ENCODE measurements at regions not wholly inside any gene's neighbourhood (a gene's known extent, or its start where the extent isn't known, plus 50 kb on each side); places are given as distances from the start of the nearest gene placed in this dataset.

DNA sequence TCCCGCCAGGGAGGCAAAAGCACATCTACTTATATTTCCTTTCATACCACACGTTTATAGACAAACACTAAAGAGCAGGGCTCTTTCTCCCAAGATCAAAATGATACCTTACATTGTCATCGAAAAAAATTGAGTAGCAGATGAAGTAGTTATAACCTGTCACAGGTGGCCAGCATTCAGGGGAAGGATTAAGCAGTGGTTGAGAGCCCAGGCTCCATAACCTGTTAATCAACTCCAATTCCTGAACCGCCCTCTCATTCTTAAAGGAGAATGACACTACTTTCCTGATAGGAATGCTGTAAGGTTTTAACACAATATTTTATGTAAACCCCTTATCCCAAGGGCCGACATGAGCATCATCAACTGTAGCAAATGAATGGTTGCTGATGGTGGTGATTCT is 268.9 kb upstream of the KCNIP4 start:
- H3K27ac ChIP-seq = no peak overlapping the region
- H3K27me3 ChIP-seq = no peaks in the 10 kb centered on the region
- H3K4me3 ChIP-seq = no peak overlapping the region
- H3K36me3 ChIP-seq = no peaks in the 10 kb centered on the region
- H3K4me1 ChIP-seq = no peaks in the 10 kb centered on the region
- H3K9me3 ChIP-seq = no peaks in the 10 kb centered on the region
- TF ChIP-seq, protein P1, sequence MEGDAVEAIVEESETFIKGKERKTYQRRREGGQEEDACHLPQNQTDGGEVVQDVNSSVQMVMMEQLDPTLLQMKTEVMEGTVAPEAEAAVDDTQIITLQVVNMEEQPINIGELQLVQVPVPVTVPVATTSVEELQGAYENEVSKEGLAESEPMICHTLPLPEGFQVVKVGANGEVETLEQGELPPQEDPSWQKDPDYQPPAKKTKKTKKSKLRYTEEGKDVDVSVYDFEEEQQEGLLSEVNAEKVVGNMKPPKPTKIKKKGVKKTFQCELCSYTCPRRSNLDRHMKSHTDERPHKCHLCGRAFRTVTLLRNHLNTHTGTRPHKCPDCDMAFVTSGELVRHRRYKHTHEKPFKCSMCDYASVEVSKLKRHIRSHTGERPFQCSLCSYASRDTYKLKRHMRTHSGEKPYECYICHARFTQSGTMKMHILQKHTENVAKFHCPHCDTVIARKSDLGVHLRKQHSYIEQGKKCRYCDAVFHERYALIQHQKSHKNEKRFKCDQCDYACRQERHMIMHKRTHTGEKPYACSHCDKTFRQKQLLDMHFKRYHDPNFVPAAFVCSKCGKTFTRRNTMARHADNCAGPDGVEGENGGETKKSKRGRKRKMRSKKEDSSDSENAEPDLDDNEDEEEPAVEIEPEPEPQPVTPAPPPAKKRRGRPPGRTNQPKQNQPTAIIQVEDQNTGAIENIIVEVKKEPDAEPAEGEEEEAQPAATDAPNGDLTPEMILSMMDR (IDR thresholded peaks at IDR 0.05) = no peak
- DNase-seq (ENCODE audit: low spot score) = no peak

DNA sequence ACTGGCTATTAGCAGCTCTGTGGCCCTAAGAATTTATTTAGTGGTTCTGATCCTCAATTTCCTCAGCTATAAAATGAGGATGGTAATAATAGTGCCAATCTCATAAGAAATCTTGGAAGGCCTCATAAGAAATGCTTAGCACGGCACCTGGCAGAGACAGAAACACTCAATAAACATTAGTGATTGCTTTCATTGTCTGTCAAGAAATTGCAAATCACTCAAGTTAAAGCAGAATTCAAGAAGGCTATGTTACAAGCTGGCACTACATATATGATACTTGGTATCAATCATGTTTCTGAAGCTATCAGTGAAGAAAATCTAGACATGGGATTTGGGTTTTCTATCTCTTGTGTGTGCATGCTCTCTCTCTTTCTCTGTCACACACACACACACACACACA is 267.7 kb upstream of the KCNIP4 start:
- Histone ChIP-seq H3K36me3 (no peaks in the 10 kb centered on the region), H3K4me3 (no peak overlapping the region), H3K9me3 (no peaks in the 10 kb centered on the region), H3K4me1 (no peaks in the 10 kb centered on the region), H3K27ac (no peak overlapping the region), H3K27me3 (no peaks in the 10 kb centered on the region)
- DNase-seq (ENCODE audit: low spot score) = no peak
- TF ChIP-seq, protein P1 (IDR thresholded peaks at IDR 0.05) = no peak

DNA sequence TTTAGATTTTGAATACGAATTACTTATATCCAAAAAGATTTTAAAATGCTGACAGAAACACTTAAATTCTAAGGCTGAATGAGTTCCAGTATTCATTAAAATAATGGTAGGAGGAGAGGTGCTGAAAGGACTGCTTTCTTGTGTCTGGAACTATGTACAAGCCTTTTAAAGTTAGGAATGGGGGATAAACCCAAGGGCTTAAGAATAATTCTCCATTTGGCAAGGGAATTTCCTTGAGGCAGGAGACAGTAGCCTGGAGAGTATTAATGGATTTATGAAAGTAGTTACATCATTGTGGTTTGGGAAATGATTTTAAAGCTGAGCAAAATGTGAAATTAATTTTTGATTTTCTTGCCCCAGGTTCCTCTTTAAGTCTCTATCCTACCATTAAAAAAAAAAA is 266.5 kb upstream of the KCNIP4 start:
- Histone ChIP-seq H3K4me3 (no peak overlapping the region), H3K27me3 (no peaks in the 10 kb centered on the region), H3K9me3 (no peaks in the 10 kb centered on the region), H3K27ac (no peak overlapping the region), H3K36me3 (no peaks in the 10 kb centered on the region), H3K4me1 (no peaks in the 10 kb centered on the region)
- TF ChIP-seq, protein P1 (IDR thresholded peaks at IDR 0.05) = no peak
- no peak for DNase-seq (ENCODE audit: low spot score)

DNA sequence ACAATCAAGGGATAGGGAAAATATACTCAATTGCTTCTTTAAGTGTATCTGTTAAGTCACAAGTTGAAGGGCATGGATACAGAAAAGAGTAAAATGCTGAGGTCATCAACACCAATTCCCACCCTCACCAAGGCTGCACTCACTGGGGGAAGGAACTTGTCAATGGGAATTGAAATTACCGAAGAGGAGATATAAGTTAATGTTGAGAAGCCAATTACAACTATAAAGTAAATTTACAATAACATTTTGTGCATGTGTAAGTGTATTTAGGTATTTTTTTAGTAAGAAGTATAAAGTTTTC is 255.1 kb upstream of the KCNIP4 start:
- no peak for DNase-seq (ENCODE audit: low spot score)
- Histone ChIP-seq H3K4me1 (no peaks in the 10 kb centered on the region), H3K36me3 (no peaks in the 10 kb centered on the region), H3K27me3 (no peaks in the 10 kb centered on the region), H3K27ac (no peak overlapping the region), H3K4me3 (no peak overlapping the region), H3K9me3 (no peaks in the 10 kb centered on the region)
- TF ChIP-seq, protein P1 (IDR thresholded peaks at IDR 0.05) = no peak

DNA sequence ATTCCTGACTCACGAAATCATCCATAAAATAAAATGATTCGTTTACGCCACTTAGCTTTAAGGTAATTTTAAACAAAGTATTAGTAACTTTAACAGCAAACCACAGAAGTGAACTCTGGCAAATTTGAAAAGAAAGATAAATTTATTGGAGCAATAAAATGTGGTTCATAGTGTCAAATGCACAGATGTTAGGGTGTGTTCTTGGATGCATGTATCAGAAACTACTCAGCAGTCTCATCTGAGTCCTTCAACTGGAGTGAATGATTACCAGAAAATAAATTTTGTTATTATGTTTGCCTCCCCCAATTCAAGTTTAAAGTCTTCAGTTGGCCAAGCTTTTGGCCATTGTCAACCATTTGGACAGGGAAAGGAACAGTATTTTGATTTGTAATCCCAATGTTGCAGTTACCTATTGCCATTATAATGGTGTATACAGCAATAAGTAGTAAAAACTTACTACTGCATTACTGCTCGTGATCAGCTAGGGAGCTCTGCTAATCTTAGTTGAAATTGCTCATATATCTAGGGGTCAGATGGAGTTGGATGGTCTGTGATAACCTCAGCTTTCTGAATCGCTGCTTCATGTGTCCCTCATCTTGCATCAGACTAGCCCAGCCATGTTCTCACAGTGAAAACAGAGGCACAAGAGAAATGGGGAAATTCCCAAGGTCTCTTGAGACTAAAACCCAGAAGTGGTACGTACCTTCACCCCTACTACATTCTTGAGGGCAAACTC is 254.6 kb upstream of the KCNIP4 start:
- TF ChIP-seq, protein P1 (IDR thresholded peaks at IDR 0.05) = no peak
- DNase-seq (ENCODE audit: low spot score) = no peak
- Histone ChIP-seq H3K9me3 (no peaks in the 10 kb centered on the region), H3K4me1 (no peaks in the 10 kb centered on the region), H3K4me3 (no peak overlapping the region), H3K36me3 (no peaks in the 10 kb centered on the region), H3K27me3 (no peaks in the 10 kb centered on the region), H3K27ac (no peak overlapping the region)

Data from right atrium auricular region (tissue), 2 donors.